ENCODE measurements at regions not wholly inside any gene's neighbourhood (a gene's known extent, or its start where the extent isn't known, plus 50 kb on each side); places are given as distances from the start of the nearest gene placed in this dataset.

- TF ChIP-seq POLR2AphosphoS5 (IDR thresholded peaks at IDR 0.05; ENCODE audit: low read depth) (no peak), CTCF (conservative IDR thresholded peaks at IDR 0.05; ENCODE audit: low read depth in 2 of 2) (no peak)
Measured at GRCh38 chr9:108069991-108070390, 580.4 kb upstream of the KLF4 start.

Data from GM23338 (cell line).